HG02885 (cell line): ENCODE measurements at regions not wholly inside any gene's neighbourhood (a gene's known extent, or its start where the extent isn't known, plus 50 kb on each side); places are given as distances from the start of the nearest gene placed in this dataset.

Experiments
- ATAC-seq: cut with Tn5 transposase; IDR thresholded peaks from one replicate; pipeline ENCODE4 v1.9.1; 2021; ENCODE audit warnings: mild to moderate bottlenecking; ENCODE audit not compliant: unreplicated experiment, poor library complexity

DNA sequence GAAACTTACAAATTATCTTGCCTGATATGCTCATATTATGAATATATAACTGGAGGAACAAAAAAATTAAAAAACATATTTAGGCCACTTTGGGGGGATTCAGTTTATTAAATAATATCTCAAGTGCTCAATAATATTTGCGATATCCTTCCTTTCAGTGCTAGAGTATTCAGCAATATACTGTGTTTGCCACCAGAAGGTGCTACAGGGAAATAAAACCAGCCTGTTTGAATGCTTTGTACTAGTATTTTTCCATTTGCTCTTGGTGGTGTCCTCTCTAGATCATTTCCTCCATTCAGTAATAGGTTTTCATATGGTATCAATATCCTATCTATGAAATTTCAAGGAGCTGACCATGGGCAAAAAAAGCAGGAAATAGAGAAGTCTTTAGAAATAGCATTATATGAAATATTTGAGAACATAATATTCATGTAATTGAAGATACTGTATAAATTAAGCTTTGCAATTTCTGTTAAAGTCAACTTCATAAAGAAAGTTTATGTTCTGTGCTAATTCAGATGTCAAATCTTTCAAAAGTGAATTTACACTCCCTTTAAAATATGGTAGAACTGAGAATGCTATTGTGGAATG lies 106.2 kb upstream of the NAV3 start:
- peak; percentile 76 for ATAC-seq

DNA sequence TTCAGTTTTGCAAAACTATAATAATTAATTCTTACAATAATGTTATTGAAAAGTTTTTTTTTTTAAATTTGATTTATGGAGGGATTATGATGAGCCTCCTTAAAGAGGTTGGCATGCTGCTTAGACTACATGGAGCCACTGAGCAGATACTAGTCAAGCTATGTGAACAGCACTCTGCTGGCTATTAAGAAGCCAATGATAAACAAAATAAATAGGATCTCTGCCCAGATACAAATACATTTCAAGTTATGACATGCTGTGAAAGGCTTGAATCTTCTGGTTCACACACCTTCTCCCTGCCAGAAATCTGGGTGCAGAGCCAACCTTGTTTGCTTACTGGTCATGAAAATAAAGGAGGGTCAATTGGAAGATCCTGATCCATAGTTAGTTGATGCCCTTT lies 107.4 kb upstream of the NAV3 start:
- ATAC-seq: no peak

DNA sequence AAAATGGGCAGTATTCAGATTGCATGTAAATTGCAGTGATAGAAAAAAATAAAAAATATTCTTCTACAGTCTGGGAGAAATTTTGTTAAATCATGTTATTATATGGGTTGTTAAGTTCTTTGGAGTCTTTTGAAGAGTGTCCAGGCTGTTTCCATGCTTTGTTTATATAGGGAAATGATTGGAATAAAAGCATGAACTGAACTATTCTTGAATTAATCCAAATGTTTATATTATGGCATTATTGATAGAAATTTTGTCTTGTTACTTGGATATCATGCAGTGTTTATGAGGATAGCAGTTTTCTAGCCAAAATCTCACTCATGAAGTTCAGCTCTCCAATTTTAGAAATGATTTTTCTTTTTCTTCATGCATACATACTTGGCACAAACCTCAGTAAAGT lies 108.2 kb upstream of the NAV3 start:
- ATAC-seq: no peak

DNA sequence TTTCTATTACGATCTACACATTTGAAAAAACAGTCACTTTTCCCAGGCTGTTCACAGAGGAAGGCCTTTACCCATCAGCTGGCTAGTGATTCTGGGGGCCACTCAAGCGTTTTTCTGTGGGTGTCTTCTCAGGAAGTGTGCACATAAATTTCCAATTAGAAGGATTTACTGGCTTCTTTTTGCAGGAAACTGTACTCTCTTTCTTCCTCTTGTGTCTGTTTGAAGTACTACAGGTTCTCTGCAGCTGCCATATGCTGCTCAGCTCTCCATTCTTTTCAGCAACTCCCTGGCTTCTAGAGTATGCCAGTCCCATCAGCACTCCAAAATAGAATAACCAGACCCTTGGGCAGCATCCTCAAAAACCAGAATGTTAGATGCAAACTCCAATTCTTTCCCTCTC lies 110.4 kb upstream of the NAV3 start:
- ATAC-seq: no peak

DNA sequence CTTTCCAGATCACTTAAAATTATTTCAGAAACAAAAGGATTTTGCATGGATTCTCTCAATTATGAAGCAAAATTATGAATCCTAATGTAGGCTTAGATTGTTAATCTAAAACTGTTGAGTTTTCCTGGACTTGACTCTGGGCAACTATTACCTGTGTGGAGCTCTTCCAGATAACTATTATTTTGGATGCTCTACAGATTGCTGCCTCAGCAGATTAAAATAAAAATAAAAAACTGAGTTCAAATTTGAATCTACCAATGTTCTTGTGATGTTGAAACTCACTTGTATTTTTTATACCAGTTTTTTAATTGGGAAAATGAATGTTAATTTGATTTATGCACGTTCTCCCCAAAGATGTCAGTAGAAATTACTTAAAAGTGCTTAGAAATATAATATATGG lies 120.5 kb upstream of the NAV3 start:
- ATAC-seq: no peak

DNA sequence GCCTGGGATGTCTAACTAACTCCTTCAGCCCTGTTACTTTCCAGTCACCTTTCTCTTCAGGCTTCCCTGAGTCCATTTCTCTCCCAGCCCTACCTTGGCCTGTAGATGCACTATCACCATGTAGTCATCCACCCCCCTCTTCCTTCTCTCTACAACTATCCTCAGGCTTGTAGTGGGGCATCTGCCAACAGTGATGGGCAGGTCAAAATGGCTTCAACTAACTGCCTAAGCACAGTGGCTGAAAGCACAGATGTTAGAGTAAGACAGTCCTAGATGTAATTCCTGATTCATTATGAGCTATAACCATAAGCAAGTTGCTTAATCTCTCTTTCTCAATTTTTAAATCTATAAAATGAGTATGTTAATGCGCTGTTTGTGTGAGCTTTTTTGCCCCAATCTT lies 133.6 kb upstream of the NAV3 start:
- ATAC-seq: no peak

DNA sequence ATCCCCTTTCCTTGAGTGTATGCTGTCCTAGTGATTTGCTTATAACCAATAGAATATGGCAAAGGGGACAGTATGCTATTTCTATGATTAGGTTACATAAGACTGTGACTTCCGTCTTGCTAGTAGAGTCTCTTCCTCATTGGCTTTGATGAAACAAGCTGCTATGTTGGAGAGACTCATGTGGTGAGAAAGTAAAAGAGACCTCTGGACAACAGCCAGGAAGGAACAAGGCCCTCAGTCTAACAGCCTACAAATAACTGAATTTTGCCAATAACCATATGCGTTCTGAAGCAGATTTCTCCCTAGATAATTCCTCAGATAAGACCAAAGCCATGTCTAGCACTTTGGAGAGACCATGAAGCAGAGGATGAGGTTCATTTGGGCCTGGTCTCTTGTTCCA lies 134.5 kb upstream of the NAV3 start:
- no peak for ATAC-seq

DNA sequence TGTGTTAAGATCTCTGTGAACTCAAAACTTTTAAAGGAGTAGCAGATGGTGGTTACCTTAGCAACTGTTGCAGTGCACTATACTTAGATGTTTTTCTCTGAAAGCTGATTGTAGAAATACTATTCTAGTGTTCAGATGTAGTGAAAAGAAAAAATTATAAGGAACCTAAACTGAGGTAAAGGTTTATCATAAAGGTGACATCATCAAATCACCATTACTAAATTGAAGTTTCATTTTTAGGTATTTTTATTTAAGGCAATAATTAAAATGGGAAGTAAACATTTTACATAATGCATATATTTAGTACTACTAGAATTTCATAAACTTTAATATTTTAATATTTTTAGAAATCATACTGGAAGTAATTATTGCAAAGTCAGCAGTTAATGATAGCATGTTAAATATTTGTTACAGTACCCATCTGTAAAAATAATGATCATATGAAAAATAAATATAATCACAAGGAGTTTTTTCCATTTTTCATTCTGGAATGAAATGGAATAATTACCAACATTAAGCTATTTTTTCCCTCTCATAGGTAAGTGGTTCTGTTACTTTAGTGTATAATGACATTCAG lies 141.1 kb upstream of the NAV3 start:
- ATAC-seq: no peak

DNA sequence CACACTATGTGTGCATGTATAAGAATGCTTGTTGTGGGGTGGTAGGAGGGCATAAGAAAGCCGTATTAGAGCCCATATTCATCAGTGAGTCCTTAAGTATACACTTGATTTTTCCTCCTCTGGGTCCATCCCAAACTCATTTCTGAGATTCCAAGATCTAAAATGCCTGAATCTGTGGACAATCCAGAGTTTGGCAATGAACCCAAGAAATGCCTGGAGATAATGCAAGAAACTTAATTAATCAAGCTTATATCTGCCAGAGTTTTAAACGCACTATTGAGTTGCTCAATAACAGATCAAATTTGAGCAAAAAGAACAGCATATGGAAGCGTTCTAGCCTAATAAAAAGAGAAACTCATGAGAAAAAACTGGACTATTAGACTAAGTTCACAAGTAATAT lies 143.4 kb upstream of the NAV3 start:
- no peak for ATAC-seq

DNA sequence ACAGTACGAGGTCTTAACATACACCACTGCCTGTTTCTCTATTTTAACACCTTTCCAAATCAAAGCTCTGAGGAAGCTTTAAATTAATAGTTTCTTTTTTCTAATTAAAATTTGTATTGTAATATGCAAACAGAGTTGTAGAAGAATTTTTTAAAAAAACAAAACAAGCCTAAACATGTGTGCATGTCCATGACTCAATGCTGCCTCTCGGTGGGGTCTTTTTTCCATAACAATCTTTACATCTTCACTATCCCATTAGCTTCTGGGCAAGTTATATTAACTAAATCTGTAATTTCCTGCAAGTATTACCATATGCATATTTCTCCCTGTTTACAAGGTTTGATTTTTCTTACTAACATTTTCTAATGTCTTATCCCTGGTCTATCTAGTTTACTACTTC lies 143.9 kb upstream of the NAV3 start:
- no peak for ATAC-seq

DNA sequence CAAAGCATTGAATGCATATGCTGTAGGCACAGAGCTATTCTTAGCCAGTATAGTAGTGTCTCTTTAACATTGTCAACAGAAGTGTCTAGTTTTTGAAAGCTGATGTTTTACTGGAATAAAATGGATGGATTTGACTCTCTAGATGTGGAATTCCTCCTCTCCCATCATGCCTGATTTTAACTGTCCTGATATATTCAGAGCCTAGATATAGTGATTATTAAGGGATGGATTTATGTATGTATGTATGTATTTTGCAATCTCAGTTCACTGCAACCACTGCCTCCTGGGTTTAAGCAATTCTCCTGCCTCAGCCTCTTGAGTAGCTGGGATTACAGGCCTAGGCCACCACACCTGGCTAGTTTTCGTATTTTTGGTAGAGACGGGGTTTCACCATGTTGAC lies 144.8 kb upstream of the NAV3 start:
- no peak for ATAC-seq

DNA sequence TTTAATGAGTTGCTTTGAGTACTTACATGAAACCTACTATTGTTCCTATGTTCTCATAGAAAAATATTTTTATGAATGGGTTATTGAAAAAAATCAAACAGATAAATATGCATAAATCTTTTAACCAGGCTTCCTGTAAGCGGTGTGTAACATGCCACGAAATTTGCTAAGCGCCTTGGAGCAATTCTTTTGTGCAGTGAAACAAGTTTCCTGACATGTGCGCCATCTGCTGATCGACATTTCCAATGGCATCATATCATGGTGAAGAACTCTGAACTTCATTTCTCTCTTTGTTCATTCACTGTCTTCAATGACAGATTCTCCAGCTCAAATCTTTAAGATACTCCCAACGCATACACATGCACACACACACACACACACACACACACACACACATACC lies 145.6 kb upstream of the NAV3 start:
- peak; percentile 67 for ATAC-seq

DNA sequence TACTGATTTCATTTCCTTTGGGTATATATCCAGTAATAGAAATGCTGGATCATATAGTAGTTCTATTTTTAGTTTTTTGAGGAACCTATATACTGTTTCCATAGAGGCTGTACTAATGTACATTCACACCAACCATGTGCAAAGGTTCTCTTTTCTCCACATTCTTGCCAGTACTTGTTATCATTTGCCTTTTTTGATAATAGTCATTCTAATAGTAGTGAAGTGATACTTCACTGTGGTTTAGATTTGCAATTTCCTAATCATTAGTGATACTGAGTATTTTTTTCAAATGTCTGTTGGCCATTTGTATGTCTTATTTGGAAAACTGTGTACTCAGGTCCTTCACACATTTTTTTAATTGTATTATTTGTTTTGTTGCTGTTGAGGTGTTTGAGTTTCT lies 148.2 kb upstream of the NAV3 start:
- ATAC-seq: no peak

DNA sequence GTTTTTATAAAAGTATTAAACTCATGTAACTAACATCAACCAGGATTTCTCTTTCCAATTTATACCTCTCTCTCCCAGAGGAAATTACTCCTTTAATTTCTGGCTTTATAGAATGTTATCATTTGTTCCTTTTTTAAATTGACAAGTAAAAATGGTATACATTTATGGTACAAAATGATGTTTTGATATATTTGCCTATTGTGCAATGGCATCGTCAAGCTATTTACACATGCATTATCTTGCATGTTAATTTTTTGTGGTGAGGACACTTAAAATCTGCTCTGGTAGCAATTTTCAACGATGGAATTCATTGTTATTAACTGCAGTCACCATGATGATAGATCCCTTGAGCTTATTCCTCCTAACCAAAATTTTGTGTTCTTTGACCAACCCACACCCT lies 149.0 kb upstream of the NAV3 start:
- no peak for ATAC-seq

DNA sequence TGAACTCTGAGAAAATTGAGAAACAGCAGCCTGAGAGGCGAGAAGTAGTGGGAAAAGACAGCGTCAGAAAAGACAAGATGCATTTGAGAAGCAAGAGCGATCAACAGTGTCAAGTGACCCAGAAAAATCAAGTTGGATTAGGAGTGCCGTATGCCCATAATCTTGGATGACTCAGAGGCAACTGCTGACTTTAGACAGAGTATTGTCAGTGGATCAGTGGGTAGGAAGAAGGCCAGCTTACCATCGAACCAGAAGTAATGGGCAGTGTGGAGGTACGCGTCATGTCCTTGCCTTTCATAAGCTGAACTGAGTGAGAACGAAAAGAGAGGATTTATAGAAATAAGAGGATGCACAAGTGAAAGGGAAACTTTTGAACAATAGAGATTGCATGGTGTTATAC lies 151.0 kb upstream of the NAV3 start:
- no peak for ATAC-seq

DNA sequence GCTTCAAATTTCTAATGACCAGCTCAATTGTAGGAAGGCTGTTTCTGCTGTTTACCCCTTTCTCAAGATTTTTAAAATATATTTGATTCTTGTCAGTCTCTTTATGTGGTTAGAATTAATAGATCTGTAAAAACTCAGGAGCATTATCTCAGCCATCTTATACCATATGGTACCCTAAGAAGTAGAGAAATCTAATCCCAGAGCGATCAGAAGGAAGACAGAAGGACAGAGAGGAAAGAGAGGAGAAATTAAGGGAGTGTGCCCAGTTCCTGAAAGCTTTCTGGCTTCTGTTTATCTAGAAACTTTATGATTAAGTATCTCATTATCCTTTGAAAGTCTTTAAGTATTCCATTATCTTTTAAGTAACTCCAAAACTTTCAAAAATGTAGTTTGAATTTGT lies 152.1 kb upstream of the NAV3 start:
- no peak for ATAC-seq

DNA sequence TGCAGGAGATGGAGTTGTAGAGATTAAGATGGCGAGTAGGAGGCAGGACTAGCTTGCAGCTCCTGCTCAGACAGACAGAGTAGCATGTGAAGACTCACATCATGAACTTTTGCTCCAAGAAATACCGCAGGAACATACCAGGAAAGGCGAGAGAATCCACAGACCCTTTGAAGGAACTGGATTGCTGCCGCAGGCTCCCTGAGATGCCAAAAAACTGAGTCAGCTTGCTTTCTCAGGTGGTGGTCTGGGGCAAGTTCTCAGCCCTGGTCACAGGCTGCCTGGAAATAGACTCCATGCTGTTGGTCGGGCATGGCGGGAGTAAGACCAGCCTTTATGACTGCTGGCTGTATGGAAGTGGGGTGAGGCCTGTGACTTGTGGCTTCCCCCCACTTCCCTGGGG lies 163.6 kb upstream of the NAV3 start:
- ATAC-seq: no peak

DNA sequence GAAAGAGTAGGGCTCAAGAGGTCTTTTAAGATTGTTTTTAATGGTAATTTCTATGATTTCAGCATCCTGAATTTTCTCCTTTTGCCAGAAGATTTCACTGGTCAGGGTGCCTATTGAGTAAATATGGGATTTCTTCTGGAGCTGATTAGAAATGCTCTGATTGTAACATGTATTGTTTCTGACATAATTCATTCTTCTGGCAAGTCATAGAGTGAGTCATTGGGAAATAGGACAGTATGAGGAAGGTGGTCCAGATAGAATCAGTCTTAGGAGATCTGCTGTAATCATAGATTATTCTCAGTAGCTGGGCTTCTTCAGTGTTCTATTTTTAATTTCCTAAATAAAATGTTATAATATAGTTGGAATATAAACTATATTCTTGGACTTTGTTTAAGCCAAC lies 182.0 kb upstream of the NAV3 start:
- ATAC-seq: no peak

DNA sequence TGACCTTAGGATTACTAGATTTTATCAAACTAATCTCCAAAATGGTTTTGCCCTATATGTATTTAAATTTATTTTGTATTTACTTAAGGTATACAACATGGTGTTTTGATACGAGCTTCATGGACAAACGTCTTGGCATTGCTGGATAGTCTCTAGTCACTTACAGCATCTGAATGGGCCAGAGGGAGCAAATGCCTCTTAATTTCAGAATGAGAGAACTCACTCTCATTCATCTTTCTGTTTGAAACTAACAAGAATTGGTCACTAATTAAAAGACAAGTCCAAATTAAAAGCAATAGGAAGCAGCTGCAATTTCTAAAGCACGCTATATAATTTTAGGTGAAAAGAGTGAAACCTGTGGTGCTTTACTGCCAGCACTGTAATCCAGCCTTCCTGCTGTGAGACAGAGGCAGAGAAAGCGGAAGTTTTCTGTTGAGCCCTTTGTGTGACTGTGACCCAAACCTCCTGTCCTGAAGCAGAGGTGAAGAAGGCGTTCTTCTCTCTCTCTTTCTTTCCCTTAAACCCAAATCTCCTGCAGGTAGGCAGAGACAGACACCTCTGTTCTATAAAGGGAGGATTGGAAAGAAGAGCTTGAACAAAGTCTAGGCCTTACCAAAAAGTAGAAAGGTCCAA lies 184.6 kb upstream of the NAV3 start:
- ATAC-seq: peak; percentile 59

DNA sequence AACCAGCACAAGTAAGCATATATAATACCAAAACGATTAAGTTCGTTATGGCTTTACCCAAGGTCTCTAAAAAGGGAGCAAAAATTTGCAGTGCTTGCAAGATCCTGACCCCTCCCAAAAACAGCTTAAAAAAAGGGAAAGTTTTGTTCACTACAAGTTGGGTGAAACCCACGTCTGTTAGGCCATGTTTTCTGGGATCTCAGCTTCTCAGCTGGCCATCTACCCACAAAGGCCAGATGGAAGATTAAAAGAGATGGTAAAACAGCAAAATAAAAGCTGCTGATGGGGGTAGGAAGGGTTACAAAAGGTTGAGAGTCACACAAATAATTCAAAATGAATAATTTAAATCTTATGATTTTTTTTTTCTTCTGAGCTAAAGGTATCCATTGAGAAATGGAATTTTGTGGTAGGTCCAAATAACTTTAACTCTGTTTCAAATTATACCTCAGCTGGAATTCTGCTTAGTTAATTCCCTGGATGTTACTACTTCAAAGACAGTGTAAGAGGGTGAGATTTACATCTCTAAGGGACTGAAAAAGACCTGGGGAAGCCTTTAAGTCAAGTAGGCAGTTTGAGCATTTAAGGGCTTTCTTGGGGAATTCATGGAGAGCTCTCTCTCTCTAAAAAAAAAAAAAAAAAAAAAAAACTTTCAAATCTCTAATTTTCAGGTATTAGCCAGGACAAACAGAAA lies 185.6 kb upstream of the NAV3 start:
- ATAC-seq: no peak

DNA sequence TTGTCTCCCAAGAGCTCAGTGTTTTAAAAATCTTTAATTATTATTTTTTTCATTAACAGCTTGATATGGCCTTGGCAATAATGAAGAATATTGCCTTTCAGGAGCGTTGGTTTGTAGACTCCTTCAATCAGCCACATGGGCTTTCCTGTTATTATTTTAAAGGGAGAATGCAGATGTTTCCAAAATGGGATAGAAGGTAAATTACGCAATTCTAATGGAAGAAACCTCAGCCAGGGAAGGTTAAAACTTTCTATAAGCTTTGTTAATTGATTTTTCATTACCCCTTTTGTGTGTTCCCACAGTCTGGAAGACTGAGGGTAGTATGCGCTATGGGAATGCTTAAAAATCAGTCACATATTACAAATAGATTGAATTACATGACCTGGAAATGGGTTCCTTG lies 188.4 kb upstream of the NAV3 start:
- no peak for ATAC-seq

DNA sequence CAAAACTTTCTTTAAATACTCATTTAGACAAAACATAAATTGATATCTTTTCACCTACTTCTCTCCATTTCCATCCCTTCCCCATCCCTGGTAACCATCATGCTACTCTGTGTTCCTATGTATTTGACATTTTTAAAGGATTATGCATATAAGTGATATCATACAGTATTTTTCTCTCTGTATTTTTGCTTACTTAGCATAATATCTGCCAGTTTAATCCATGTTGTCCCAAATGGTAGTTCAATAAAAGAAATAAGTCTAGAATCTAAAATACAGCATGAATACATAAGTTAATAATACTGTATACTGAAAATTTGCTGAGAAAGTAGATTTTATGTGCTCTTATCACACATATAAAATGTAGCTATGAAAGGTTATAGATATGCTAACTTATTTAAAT lies 190.3 kb upstream of the NAV3 start:
- ATAC-seq: no peak
